Activated CD4-positive, alpha-beta memory T cell treated with anti-CD3 and anti-CD28 coated beads, Interleukin-2, amount 10 ng/mL, durations not matched to agents 7 days and 5 days (primary cell): ENCODE measurements at regions not wholly inside any gene's neighbourhood (a gene's known extent, or its start where the extent isn't known, plus 50 kb on each side); places are given as distances from the start of the nearest gene placed in this dataset.

Experiments
- CTCF ChIA-PET: fragments of 350-600 bp; sonication (Branson Sonifier 250); formaldehyde crosslinking; loops from one replicate; lab custom pipeline; 2021; ENCODE audit warnings: antibody characterized with exemption, inconsistent platforms; lab: Charles Lee
- POLR2A ChIA-PET: fragments of 350-600 bp; sonication (Branson Sonifier 250); formaldehyde crosslinking; loops from one replicate; lab custom pipeline; 2021; ENCODE audit warnings: antibody characterized with exemption; lab: Charles Lee
- DNase-seq: peaks from one replicate; pipeline ENCODE4 v3.0.0-alpha.2; 2020
- H3K27ac Mint-ChIP-seq: one replicate; pipeline ENCODE4 v1.8.0; 2021; ENCODE audit warnings: mild to moderate bottlenecking, mixed read lengths
- H3K27me3 Mint-ChIP-seq: one replicate; pipeline ENCODE4 v1.8.0; 2021; ENCODE audit warnings: mixed read lengths
- H3K36me3 Mint-ChIP-seq: one replicate; pipeline ENCODE4 v1.8.0; 2021; ENCODE audit warnings: low read depth, mixed read lengths
- H3K4me1 Mint-ChIP-seq: one replicate; pipeline ENCODE4 v1.8.0; 2021; ENCODE audit warnings: mixed read lengths
- H3K4me3 Mint-ChIP-seq: one replicate; pipeline ENCODE4 v1.8.0; 2021; ENCODE audit warnings: mild to moderate bottlenecking, mixed read lengths
- H3K9me3 Mint-ChIP-seq: one replicate; pipeline ENCODE4 v1.8.0; 2021; ENCODE audit warnings: mixed read lengths

- no peak for DNase-seq
- Mint-ChIP-seq H3K36me3 (no peaks in the 10 kb centered on the region), H3K27me3 (peaks cover 7% of the 10 kb centered on the region), H3K27ac (peak overlapping the region; percentile 14), H3K4me1 (no peaks in the 10 kb centered on the region), H3K4me3 (no peak overlapping the region), H3K9me3 (no peaks in the 10 kb centered on the region)
- ChIA-PET CTCF (no interaction called here), POLR2A (interaction anchor here (1.0 kb wide), 1 partner anchor 20 kb away, joined by 3 read pairs; no protein-coding TSS in a partner anchor)
These were observed 207.3 kb downstream of the TMEM38B start for GRCh38 chr9:105901514-105902109.

GRCh38 chr9:105908069-105908468, 213.7 kb downstream of the TMEM38B start:
- ChIA-PET CTCF (interaction anchor here (1.0 to 1.1 kb wide), 2 partner anchors 10 to 24 kb away, joined by 3 read pairs; no protein-coding TSS in a partner anchor), POLR2A (no interaction called here)
- no peaks in the 10 kb centered on the region for H3K9me3 Mint-ChIP-seq
- no peak overlapping the region for H3K4me3 Mint-ChIP-seq
- no peaks in the 10 kb centered on the region for H3K36me3 Mint-ChIP-seq
- no peaks in the 10 kb centered on the region for H3K4me1 Mint-ChIP-seq
- no peak for DNase-seq
- no peak overlapping the region for H3K27ac Mint-ChIP-seq
- H3K27me3 Mint-ChIP-seq: no peaks in the 10 kb centered on the region

- no peak overlapping the region for H3K4me3 Mint-ChIP-seq
- no peak for DNase-seq
- no peaks in the 10 kb centered on the region for H3K27me3 Mint-ChIP-seq
- no peaks in the 10 kb centered on the region for H3K9me3 Mint-ChIP-seq
- POLR2A ChIA-PET: no interaction called here
- CTCF ChIA-PET: no interaction called here
- H3K27ac Mint-ChIP-seq: no peak overlapping the region
- no peaks in the 10 kb centered on the region for H3K4me1 Mint-ChIP-seq
- no peaks in the 10 kb centered on the region for H3K36me3 Mint-ChIP-seq
These were observed 217.0 kb downstream of the TMEM38B start for GRCh38 chr9:105911104-105911911.

- H3K9me3 Mint-ChIP-seq: no peaks in the 10 kb centered on the region
- H3K36me3 Mint-ChIP-seq: no peaks in the 10 kb centered on the region
- ChIA-PET POLR2A (no interaction called here), CTCF (no interaction called here)
- no peaks in the 10 kb centered on the region for H3K27me3 Mint-ChIP-seq
- DNase-seq: no peak
- no peak overlapping the region for H3K27ac Mint-ChIP-seq
- H3K4me1 Mint-ChIP-seq: no peaks in the 10 kb centered on the region
- no peak overlapping the region for H3K4me3 Mint-ChIP-seq
These were observed 218.0 kb downstream of the TMEM38B start for GRCh38 chr9:105912157-105912862.

- no peak for DNase-seq
- H3K27me3 Mint-ChIP-seq: no peaks in the 10 kb centered on the region
- POLR2A ChIA-PET: no interaction called here
- no peaks in the 10 kb centered on the region for H3K4me1 Mint-ChIP-seq
- no peaks in the 10 kb centered on the region for H3K36me3 Mint-ChIP-seq
- H3K9me3 Mint-ChIP-seq: no peaks in the 10 kb centered on the region
- CTCF ChIA-PET: no interaction called here
- H3K4me3 Mint-ChIP-seq: no peak overlapping the region
- no peak overlapping the region for H3K27ac Mint-ChIP-seq
These were observed 218.6 kb downstream of the TMEM38B start for GRCh38 chr9:105912863-105913516.

GRCh38 chr9:105921057-105921726, 226.9 kb downstream of the TMEM38B start:
- Mint-ChIP-seq H3K27me3 (no peaks in the 10 kb centered on the region), H3K9me3 (no peaks in the 10 kb centered on the region), H3K27ac (no peak overlapping the region), H3K4me1 (no peaks in the 10 kb centered on the region), H3K36me3 (no peaks in the 10 kb centered on the region), H3K4me3 (no peak overlapping the region)
- no peak for DNase-seq
- POLR2A ChIA-PET: no interaction called here
- CTCF ChIA-PET: no interaction called here

GRCh38 chr9:105928416-105928815, 234.1 kb downstream of the TMEM38B start:
- H3K36me3 Mint-ChIP-seq: no peaks in the 10 kb centered on the region
- no peak overlapping the region for H3K4me3 Mint-ChIP-seq
- H3K27ac Mint-ChIP-seq: no peak overlapping the region
- no peaks in the 10 kb centered on the region for H3K4me1 Mint-ChIP-seq
- ChIA-PET POLR2A (no interaction called here), CTCF (no interaction called here)
- no peak for DNase-seq
- H3K27me3 Mint-ChIP-seq: no peaks in the 10 kb centered on the region
- H3K9me3 Mint-ChIP-seq: peaks cover 2% of the 10 kb centered on the region

- Mint-ChIP-seq H3K27me3 (no peaks in the 10 kb centered on the region), H3K9me3 (peaks cover 2% of the 10 kb centered on the region), H3K27ac (no peak overlapping the region), H3K4me1 (no peaks in the 10 kb centered on the region), H3K4me3 (no peak overlapping the region), H3K36me3 (no peaks in the 10 kb centered on the region)
- CTCF ChIA-PET: no interaction called here
- DNase-seq: no peak
- POLR2A ChIA-PET: no interaction called here
These were observed 235.8 kb downstream of the TMEM38B start for GRCh38 chr9:105930011-105930627.

- Mint-ChIP-seq H3K4me1 (no peaks in the 10 kb centered on the region), H3K4me3 (no peak overlapping the region), H3K36me3 (no peaks in the 10 kb centered on the region), H3K27me3 (no peaks in the 10 kb centered on the region), H3K27ac (no peak overlapping the region), H3K9me3 (peaks cover 2% of the 10 kb centered on the region)
- DNase-seq: no peak
- ChIA-PET POLR2A (no interaction called here), CTCF (no interaction called here)
These were observed 237.9 kb downstream of the TMEM38B start for GRCh38 chr9:105932276-105932675.

GRCh38 chr9:105950448-105950847, 256.1 kb downstream of the TMEM38B start:
- Mint-ChIP-seq H3K4me3 (no peak overlapping the region), H3K9me3 (peaks cover 13% of the 10 kb centered on the region), H3K27ac (no peak overlapping the region), H3K27me3 (no peaks in the 10 kb centered on the region), H3K36me3 (no peaks in the 10 kb centered on the region), H3K4me1 (no peaks in the 10 kb centered on the region)
- no peak for DNase-seq
- CTCF ChIA-PET: no interaction called here
- POLR2A ChIA-PET: no interaction called here

- Mint-ChIP-seq H3K4me3 (no peak overlapping the region), H3K4me1 (no peaks in the 10 kb centered on the region), H3K27ac (no peak overlapping the region), H3K36me3 (no peaks in the 10 kb centered on the region), H3K9me3 (peaks cover 13% of the 10 kb centered on the region), H3K27me3 (no peaks in the 10 kb centered on the region)
- no peak for DNase-seq
- ChIA-PET CTCF (no interaction called here), POLR2A (no interaction called here)
These were observed 256.6 kb downstream of the TMEM38B start for GRCh38 chr9:105950894-105951293.

- ChIA-PET CTCF (no interaction called here), POLR2A (no interaction called here)
- no peaks in the 10 kb centered on the region for H3K9me3 Mint-ChIP-seq
- no peak overlapping the region for H3K4me3 Mint-ChIP-seq
- no peak overlapping the region for H3K27ac Mint-ChIP-seq
- H3K36me3 Mint-ChIP-seq: no peaks in the 10 kb centered on the region
- H3K4me1 Mint-ChIP-seq: no peaks in the 10 kb centered on the region
- DNase-seq: no peak
- no peaks in the 10 kb centered on the region for H3K27me3 Mint-ChIP-seq
These were observed 260.2 kb downstream of the TMEM38B start for GRCh38 chr9:105954517-105954916.
